ENCODE measurements at regions not wholly inside any gene's neighbourhood (a gene's known extent, or its start where the extent isn't known, plus 50 kb on each side); places are given as distances from the start of the nearest gene placed in this dataset.

GRCh38 chr4:55256787-55257186, 89.3 kb upstream of the SRD5A3 start:
- no peak for TF ChIP-seq CTCF (IDR thresholded peaks at IDR 0.05; ENCODE audit: insufficient read depth, low read depth, low read length)
- TF ChIP-seq EZH2 (IDR thresholded peaks at IDR 0.05; ENCODE audit: insufficient read depth, low read length) = no peak

Data from astrocyte (in vitro differentiated cells and primary cell).